GM18519 (cell line): ENCODE measurements at regions not wholly inside any gene's neighbourhood (a gene's known extent, or its start where the extent isn't known, plus 50 kb on each side); places are given as distances from the start of the nearest gene placed in this dataset.
A peak's percentile ranks its signal among the peaks of the same experiment; 100 is the strongest.

Source experiments
- ATAC-seq: cut with Tn5 transposase; IDR thresholded peaks from one replicate; pipeline ENCODE4 v1.9.1; 2021; ENCODE audit warnings: mild to moderate bottlenecking, moderate library complexity; ENCODE audit not compliant: unreplicated experiment, low FRiP score

GRCh38 chr1:209328196-209328595 lies 255.3 kb upstream of the CAMK1G start:
- ATAC-seq: no peak

GRCh38 chr1:209335178-209335577 lies 248.3 kb upstream of the CAMK1G start:
- peak; percentile 77 for ATAC-seq

DNA sequence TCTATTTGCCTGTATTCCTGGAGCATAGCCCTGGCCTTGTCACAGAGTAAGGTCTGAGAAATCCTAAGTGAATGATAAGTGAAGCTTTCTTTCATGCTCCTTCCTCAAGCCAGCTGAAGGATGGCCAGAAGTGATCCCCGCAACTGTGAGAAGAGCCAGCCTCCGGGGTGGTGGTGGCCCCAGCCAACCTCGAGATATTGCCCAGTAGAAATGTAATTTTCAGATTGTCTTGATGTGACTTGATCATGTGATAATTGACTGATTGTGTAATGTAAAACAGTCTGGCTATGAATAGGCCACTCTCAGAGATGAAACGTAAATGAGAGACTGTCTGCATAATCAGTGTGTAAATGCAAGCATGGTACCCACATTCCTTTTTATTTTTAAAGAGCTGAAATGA lies 242.4 kb upstream of the CAMK1G start:
- no peak for ATAC-seq

GRCh38 chr1:209341673-209342420 lies 241.7 kb upstream of the CAMK1G start:
- no peak for ATAC-seq

DNA sequence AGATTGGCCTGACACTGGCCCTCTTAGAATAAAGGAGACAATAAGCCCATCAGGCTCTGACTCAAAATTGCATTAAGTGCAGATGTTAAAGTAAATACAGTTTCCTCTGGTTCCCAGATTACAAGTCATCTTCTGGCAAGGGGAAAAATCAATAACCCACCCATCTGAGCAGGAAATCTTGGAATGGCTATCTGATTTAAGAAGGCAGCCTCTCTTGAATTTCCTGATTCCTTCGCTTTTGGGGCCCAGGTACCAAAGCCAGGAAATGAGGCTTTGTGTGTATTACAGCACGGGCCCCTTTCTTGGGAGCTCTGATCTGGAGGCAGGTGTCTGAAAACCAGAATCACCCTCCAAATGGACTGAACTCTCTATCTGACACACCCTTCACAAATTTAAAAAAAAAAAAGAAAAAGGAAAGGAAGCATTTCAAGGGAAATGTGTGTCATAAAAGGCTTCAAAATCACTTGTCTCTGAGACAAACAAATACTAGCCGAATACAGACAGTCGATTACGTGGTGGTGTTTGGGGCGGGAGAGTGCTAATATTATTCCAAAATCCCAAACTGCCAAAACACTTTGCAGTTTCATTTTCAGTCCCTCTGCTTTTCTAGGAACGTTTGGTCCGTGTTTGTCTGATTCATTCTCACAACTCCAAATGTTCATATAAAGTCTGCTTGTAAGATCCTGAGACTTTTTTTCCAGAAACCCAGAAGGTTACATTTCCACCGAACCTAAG lies 240.9 kb upstream of the CAMK1G start:
- ATAC-seq: no peak

- no peak for ATAC-seq
Observed at GRCh38 chr1:209343511-209343910, 240.0 kb upstream of the CAMK1G start.

DNA sequence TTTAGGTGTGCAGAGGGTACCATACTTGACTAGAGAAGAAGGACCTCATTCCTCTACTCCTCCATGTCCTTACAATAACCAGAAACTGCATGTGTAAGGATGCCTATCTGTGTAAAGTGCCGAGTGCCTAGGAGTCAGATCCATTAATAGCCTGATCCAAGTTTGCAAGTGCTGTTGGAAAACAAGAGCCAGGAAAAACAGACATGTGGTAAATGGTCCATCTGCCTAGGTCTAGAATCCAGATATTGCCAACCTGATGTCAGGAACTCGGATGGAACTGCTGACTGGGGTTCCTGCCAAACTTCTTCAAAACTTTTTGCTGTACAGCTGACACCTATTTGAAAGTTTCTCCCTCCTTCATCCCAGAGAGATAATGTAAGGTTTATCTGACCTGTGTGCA lies 239.4 kb upstream of the CAMK1G start:
- no peak for ATAC-seq

- no peak for ATAC-seq
Observed at GRCh38 chr1:209349363-209350308, 233.9 kb upstream of the CAMK1G start.

- ATAC-seq: no peak
Observed at GRCh38 chr1:209353053-209353452, 230.5 kb upstream of the CAMK1G start.

- ATAC-seq: peak; percentile 45
Observed at GRCh38 chr1:209354111-209354839, 229.2 kb upstream of the CAMK1G start.

GRCh38 chr1:209354840-209355165 lies 228.7 kb upstream of the CAMK1G start:
- no peak for ATAC-seq

DNA sequence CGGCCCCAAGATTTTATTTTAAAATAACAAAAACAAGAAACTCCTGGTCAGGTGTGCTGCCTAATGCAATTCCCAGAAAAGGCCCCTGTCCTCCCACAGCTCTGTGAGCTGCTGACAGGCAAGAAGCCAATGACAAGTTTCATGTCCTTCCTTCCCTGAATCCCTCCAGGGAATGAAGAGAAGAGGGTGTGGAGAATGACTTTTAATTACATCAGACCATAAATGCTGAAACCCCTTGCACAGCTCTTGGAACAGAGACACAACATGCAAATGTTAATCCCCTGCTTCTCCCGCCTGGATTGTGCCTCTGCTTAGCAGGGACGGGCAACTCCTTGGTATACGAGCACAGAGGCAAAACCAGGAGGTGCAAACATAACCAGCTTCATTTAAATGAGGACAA lies 228.1 kb upstream of the CAMK1G start:
- ATAC-seq: no peak

DNA sequence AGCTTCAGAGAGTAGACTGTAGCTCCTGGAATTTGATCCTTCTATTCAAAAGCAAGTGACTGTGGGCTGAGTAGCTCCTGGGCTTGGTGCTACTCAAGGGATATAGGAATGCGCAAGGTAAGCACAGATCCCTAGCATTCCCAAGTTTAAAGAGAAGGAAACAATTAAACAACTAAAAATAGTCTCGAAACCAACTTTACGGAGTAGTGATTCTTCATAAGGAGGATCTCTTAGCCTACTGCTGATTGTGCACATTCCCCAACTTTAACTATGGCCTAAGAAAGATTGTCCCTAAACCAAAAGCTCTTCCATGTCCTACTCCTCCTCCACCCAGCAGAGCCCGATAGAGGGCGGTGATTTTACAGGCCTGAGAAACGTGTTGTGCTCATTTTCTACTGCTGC lies 226.5 kb upstream of the CAMK1G start:
- no peak for ATAC-seq

DNA sequence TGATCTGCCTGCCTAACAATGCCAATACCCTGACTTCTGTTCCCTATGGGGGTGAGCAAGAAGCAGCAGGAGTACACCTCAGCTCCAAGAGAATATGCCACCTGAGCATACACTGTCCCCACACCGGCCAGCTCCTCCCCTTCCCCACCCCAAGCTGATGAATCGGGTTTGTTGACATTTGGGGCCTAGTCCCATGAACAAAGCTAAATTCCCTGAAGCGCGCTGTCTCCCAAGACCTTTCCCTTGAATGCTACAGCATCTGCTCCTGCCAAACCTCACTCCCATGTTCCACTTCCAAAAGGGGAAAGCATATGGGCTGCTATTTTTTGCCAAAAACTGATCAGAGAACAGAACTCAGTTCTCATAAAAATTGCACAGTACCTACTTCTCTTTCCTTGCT lies 220.4 kb upstream of the CAMK1G start:
- no peak for ATAC-seq

DNA sequence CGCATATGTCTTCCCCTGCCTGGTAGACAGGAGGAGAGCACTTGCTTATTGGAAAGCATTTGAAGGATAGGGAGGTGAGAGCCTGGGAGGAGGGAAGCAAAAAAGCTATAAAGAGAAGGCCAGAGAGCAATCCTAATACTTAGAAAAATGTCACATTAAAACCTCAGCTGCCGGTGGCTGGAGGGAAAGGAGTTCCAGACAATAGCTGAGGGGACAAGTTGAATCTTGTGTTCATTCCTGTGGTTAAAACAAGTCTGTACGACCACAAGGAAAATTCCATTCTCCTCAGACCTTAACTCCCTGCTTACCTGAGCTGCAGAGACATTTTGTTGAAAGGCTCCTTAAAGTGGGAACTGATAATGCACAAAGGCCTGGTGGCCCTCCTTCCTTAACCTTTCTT lies 218.8 kb upstream of the CAMK1G start:
- no peak for ATAC-seq

- ATAC-seq: no peak
Observed at GRCh38 chr1:209367061-209367772, 216.3 kb upstream of the CAMK1G start.

- ATAC-seq: no peak
Observed at GRCh38 chr1:209368864-209369598, 214.5 kb upstream of the CAMK1G start.

DNA sequence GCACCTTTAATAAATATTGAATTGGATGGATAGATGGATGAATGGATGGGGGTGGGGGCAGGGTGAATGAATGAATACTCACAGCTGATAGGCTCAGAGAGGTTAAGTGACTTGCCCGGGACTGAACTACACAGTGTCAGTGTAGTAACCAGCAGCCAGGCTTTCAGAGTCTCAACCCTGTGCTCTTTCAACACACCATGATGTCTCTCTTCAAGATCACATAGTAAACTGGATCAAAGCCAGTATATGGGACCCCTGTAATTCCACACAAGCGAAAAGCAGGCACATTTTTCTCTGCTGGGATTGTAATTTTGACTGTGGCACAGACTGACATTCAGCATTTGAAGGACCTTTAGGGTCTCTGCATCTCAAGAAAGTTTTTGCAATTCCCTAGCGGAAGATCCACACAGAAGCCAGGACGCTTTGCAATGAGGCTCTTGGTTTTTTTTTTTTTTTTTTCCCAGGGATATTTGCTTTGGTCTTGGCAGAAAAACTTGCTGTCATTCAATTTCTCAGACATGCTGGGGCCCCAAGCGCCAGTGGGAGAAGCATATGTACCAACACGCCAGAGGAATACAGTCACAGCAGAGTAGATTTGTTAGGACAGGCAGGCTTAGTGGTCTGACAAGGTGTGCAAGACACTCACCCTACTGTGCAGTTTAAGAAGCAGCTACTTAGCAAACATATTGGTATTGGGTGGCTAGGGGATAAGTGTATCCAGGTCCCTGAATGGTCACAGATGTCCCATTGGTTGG lies 213.1 kb upstream of the CAMK1G start:
- no peak for ATAC-seq
